SK-N-SH (cell line): ENCODE measurements at regions not wholly inside any gene's neighbourhood (a gene's known extent, or its start where the extent isn't known, plus 50 kb on each side); places are given as distances from the start of the nearest gene placed in this dataset.

ENCODE experiments used
- CTCF ChIA-PET: fragments of 300-600, 350-600 bp; formaldehyde crosslinking; extraction: SDS; loops from one replicate; lab custom pipeline; 2021; lab: Yijun Ruan, JAX
- POLR2A ChIA-PET: fragments of 350-600 bp; sonication (Branson Sonifier 250); formaldehyde crosslinking; extraction: SDS; loops from one replicate; lab custom pipeline; 2020; ENCODE audit warnings: antibody characterized with exemption, inconsistent platforms; lab: Yijun Ruan, JAX
- DNase-seq: peaks from one replicate; pipeline ENCODE4 v3.0.0; 2012
- H2AFZ ChIP-seq: fragments of 200-600 bp; sonication (generic); 2 replicates; pipeline ENCODE4 v1.8.1; 2016; ENCODE audit warnings: antibody characterized with exemption, mild to moderate bottlenecking, low read depth
- H3F3A ChIP-seq: fragments of 200-600 bp; sonication (generic); replicated peaks from 2 replicates; pipeline ENCODE3; 2016; ENCODE audit warnings: antibody characterized with exemption, mild to moderate bottlenecking; ENCODE audit not compliant: insufficient read depth
- H3K27ac ChIP-seq, 2 experiments: fragments of 200-500 bp in 1 of 2; fragments of 200-600 bp in 1 of 2; sonication (Bioruptor generic) in 1 of 2; sonication (generic), shearing (Covaris generic) in 1 of 2; 2 replicates each; pipeline versions ENCODE4 v1.5.1 to v1.6.1; 2014 to 2016; ENCODE audit warnings: low read depth in 2 of 2, inconsistent platforms in 1 of 2, low read length in 1 of 2, mild to moderate bottlenecking in 1 of 2, mixed read lengths in 1 of 2
- H3K27me3 ChIP-seq: fragments of 200-600 bp; sonication (generic), shearing (Covaris generic); 2 replicates; pipeline ENCODE4 v1.6.1; 2016; ENCODE audit warnings: mixed run types; ENCODE audit not compliant: insufficient read depth
- H3K36me3 ChIP-seq, 2 experiments: fragments of 200-500 bp in 1 of 2; fragments of 200-600 bp in 1 of 2; sonication (Bioruptor generic) in 1 of 2; sonication (generic) in 1 of 2; replicated peaks in 1 of 2; 2 replicates each; pipeline versions ENCODE3 to v1.5.1; 2014 to 2016; ENCODE audit warnings: low read length in 1 of 2, mild to moderate bottlenecking in 1 of 2; ENCODE audit not compliant: insufficient read depth in 2 of 2, control insufficient read depth in 1 of 2
- H3K4me1 ChIP-seq, 2 experiments: fragments of 200-500 bp in 1 of 2; fragments of 200-600 bp in 1 of 2; sonication (Bioruptor generic) in 1 of 2; sonication (generic), shearing (Covaris generic) in 1 of 2; 2 replicates each; pipeline versions ENCODE4 v1.5.1 to v1.6.1; 2014 to 2016; ENCODE audit warnings: low read depth in 1 of 2, low read length in 1 of 2, mixed run types in 1 of 2; ENCODE audit not compliant: insufficient read depth in 2 of 2, control insufficient read depth in 1 of 2
- H3K4me2 ChIP-seq: fragments of 200-600 bp; sonication (generic), shearing (Covaris generic); 2 replicates; pipeline ENCODE4 v1.6.1; 2017; ENCODE audit warnings: mixed run types
- H3K4me3 ChIP-seq, 2 experiments: fragments of 200-500 bp in 1 of 2; fragments of 200-600 bp in 1 of 2; sonication (Bioruptor generic) in 1 of 2; sonication (generic), shearing (Covaris generic) in 1 of 2; 2 replicates each; pipeline versions ENCODE4 v1.5.1 to v1.8.1; 2014 to 2016; ENCODE audit warnings: low read depth in 2 of 2, inconsistent platforms in 1 of 2, low read length in 1 of 2, mild to moderate bottlenecking in 1 of 2, mixed read lengths in 1 of 2, moderate library complexity in 1 of 2
- H3K79me2 ChIP-seq: fragments of 200-600 bp; sonication (generic); 2 replicates; pipeline ENCODE4 v1.8.1; 2017; ENCODE audit warnings: mild to moderate bottlenecking; ENCODE audit not compliant: insufficient read depth
- H3K9ac ChIP-seq: fragments of 200-600 bp; sonication (generic); 2 replicates; pipeline ENCODE4 v1.6.1; 2017; ENCODE audit warnings: mixed run types
- H3K9me2 ChIP-seq: fragments of 200-600 bp; sonication (generic); 2 replicates; pipeline ENCODE4 v1.6.1; 2017; ENCODE audit warnings: mixed run types
- H3K9me3 ChIP-seq: fragments of 200-600 bp; sonication (generic); 2 replicates; pipeline ENCODE4 v1.6.1; 2017; ENCODE audit warnings: mixed run types, mild to moderate bottlenecking, moderate library complexity
- H4K20me1 ChIP-seq: fragments of 200-600 bp; sonication (generic); 2 replicates; pipeline ENCODE4 v1.6.1; 2017; ENCODE audit warnings: mild to moderate bottlenecking, mixed run types; ENCODE audit not compliant: insufficient read depth
- EZH2phosphoT487 ChIP-seq: fragments of 200-600 bp; sonication (generic); IDR thresholded peaks from 2 replicates; pipeline ENCODE4 v1.6.1; 2017; ENCODE audit warnings: low read depth, mixed run types, mild to moderate bottlenecking, antibody characterized with exemption, moderate library complexity, borderline replicate concordance
- FOXM1 ChIP-seq: IDR thresholded peaks from 2 replicates; pipeline ENCODE4 v1.4.0; 2012; ENCODE audit warnings: low read depth, mild to moderate bottlenecking
- IRF3 ChIP-seq: fragments of 150-350 bp; IDR thresholded peaks from 2 replicates; pipeline ENCODE4 v1.6.1; 2016; ENCODE audit warnings: mild to moderate bottlenecking, low read depth, low read length
- JUND ChIP-seq: IDR thresholded peaks from 2 replicates; pipeline ENCODE4 v1.4.0; 2012
- MAX ChIP-seq: IDR thresholded peaks from 2 replicates; pipeline ENCODE4 v1.4.0; 2012; ENCODE audit warnings: low read depth
- NRF1 ChIP-seq: IDR thresholded peaks from 2 replicates; pipeline ENCODE4 v1.6.1; 2012; ENCODE audit warnings: low read depth, mild to moderate bottlenecking, low read length
- RAD21 ChIP-seq: IDR thresholded peaks from 2 replicates; pipeline ENCODE4 v1.6.1; 2012; ENCODE audit warnings: mild to moderate bottlenecking, low read length
- REST ChIP-seq: IDR thresholded peaks from 2 replicates; pipeline ENCODE4 v1.6.1; 2012; ENCODE audit warnings: mild to moderate bottlenecking, low read depth, low read length, moderate library complexity
- RFX5 ChIP-seq: IDR thresholded peaks from 2 replicates; pipeline ENCODE4 v1.6.1; 2012; ENCODE audit warnings: mild to moderate bottlenecking, improper control_type of control experiment, low read length
- TAF1 ChIP-seq: IDR thresholded peaks from 2 replicates; pipeline ENCODE4 v1.6.1; 2012; ENCODE audit warnings: low read depth, mild to moderate bottlenecking, low read length, moderate library complexity, borderline replicate concordance
- TEAD4 ChIP-seq: IDR thresholded peaks from 2 replicates; pipeline ENCODE4 v1.4.0; 2012; ENCODE audit warnings: mild to moderate bottlenecking, borderline replicate concordance; ENCODE audit not compliant: insufficient read depth
- USF1 ChIP-seq: IDR thresholded peaks from 2 replicates; pipeline ENCODE4 v1.4.0; 2012; ENCODE audit warnings: low read depth, borderline replicate concordance
- USF2 ChIP-seq: fragments of 150-350 bp; IDR thresholded peaks from 2 replicates; pipeline ENCODE4 v1.6.1; 2017; ENCODE audit warnings: antibody characterized with exemption, low read length, low read depth, borderline replicate concordance
- YY1 ChIP-seq: IDR thresholded peaks from 2 replicates; pipeline ENCODE4 v1.4.0; 2012; ENCODE audit warnings: low read depth, mild to moderate bottlenecking
- WGBS: methylation state at CpG from one replicate; pipeline ENCODE4 v1.1.6; 2017; ENCODE audit warnings: low lambda C conversion rate; 5-methylcytosine and 5-hydroxymethylcytosine counted together

GRCh38 chr9:38281196-38281595 lies 111.3 kb upstream of the ALDH1B1 start (continued):
- TF ChIP-seq MAX (no peak), RFX5 (no peak)
- TF ChIP-seq, all 33 proteins: peak for 0

- WGBS: 46% methylated on average over 6 of the region's 6 CpGs
- Histone ChIP-seq H3K9ac (no peak overlapping the region), H3K4me2 (no peak overlapping the region), H4K20me1 (no peaks in the 10 kb centered on the region), H3K4me3 (no peak overlapping the region), H3K27me3 (no peaks in the 10 kb centered on the region; the same call in 1 of the 2 replicates), H3K79me2 (no peaks in the 10 kb centered on the region), H3K36me3 (no peaks in the 10 kb centered on the region), H3K9me2 (no peaks in the 10 kb centered on the region), H3K4me1 (peaks cover 0 to 15% of the 10 kb centered on the region in 2 experiments; a peak in 1 of 4 replicates), H3F3A (no peaks in the 10 kb centered on the region), H2AFZ (no peak overlapping the region), H3K9me3 (no peaks in the 10 kb centered on the region), H3K27ac (no peak overlapping the region)
- no peak for DNase-seq
- ChIA-PET POLR2A (no interaction called here), CTCF (interaction anchor here (0.8 kb wide), 1 partner anchor 81 kb away, joined by 3 read pairs; no protein-coding TSS in a partner anchor)
- TF ChIP-seq TEAD4 (no peak), NRF1 (no peak), IRF3 (no peak), FOXM1 (no peak), YY1 (no peak), TAF1 (no peak), JUND (no peak), USF1 (no peak), RFX5 (no peak), RAD21 (no peak), USF2 (no peak), EZH2phosphoT487 (no peak), REST (no peak)
These were observed 112.2 kb upstream of the ALDH1B1 start for GRCh38 chr9:38280251-38280800.
